Activated T-cell treated with anti-CD3 and anti-CD28 coated beads, Interleukin-2, amount 50 U/mL, for 24 hours (primary cell): ENCODE measurements at regions not wholly inside any gene's neighbourhood (a gene's known extent, or its start where the extent isn't known, plus 50 kb on each side); places are given as distances from the start of the nearest gene placed in this dataset.

ENCODE experiments used
- DNase-seq: peaks from one replicate; pipeline ENCODE4 v3.0.0-alpha.2; 2020
- H3K27ac Mint-ChIP-seq: 2 replicates; pipeline ENCODE4 v1.8.0; 2020; ENCODE audit warnings: mild to moderate bottlenecking, mixed read lengths
- H3K27me3 Mint-ChIP-seq: 2 replicates; pipeline ENCODE4 v1.8.0; 2020; ENCODE audit warnings: mixed read lengths
- H3K36me3 Mint-ChIP-seq: 2 replicates; pipeline ENCODE4 v1.8.0; 2020; ENCODE audit warnings: low read depth, mixed read lengths
- H3K4me1 Mint-ChIP-seq: 2 replicates; pipeline ENCODE4 v1.8.0; 2020; ENCODE audit warnings: low read depth, mixed read lengths
- H3K4me3 Mint-ChIP-seq: 2 replicates; pipeline ENCODE4 v1.8.0; 2020; ENCODE audit warnings: mild to moderate bottlenecking, moderate library complexity, mixed read lengths
- H3K9me3 Mint-ChIP-seq: 2 replicates; pipeline ENCODE4 v1.8.0; 2020; ENCODE audit warnings: mixed read lengths

DNA sequence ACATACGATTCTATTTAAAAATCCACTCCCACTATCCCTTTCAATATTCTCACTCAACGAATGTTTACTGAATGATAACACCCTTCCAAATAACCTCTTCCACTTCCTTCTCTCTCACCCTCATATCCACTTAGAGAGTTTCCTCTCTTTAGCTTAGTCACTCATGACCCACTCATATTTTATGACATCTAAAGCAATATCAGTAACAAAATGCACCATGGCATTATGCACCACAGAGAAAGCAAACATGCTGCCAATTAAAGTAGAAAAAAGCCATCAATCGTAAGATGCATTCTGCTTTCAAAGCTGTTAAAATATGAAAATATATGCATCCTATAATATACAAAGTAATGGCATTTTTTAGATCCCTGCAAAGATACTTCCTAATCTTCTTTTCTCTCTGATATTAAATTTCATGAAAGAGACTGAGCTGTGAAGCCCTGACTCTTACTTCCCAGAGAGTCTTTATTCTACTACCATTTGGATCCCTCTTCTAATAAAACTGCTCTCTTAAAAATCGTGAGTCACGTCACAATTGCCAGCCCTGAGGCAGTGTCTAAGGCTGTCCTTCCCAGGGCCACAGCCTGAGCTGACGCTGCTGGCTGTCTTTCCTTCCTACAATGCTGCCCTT is 283.0 kb upstream of the KLF6 start:
- H3K27me3 Mint-ChIP-seq, result no peaks in the 10 kb centered on the region
- no peaks in the 10 kb centered on the region for H3K36me3 Mint-ChIP-seq
- no peaks in the 10 kb centered on the region for H3K4me1 Mint-ChIP-seq
- H3K9me3 Mint-ChIP-seq, result no peaks in the 10 kb centered on the region
- H3K27ac Mint-ChIP-seq, result no peak overlapping the region
- DNase-seq, result no peak
- H3K4me3 Mint-ChIP-seq, result no peak overlapping the region

DNA sequence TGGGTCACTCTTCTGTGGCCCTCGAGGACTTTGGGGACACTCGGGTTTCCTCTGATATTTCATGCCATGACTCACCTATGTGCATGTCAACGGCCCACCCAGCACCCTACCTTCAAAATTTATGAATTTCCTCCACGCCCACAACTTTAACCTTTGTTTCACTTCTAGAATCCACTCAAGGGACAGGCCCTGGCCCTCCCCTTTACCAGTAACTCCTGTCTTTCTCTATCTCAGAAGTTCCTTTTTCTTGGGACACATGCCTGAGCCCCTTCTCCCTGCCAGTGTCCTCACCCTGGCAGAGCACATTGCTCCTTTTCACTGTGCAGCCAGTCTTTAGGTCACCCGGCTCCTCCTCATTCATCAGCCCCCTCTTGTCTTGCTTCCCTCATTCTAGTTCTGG is 282.5 kb upstream of the KLF6 start:
- H3K9me3 Mint-ChIP-seq, result no peaks in the 10 kb centered on the region
- no peak for DNase-seq
- H3K36me3 Mint-ChIP-seq, result no peaks in the 10 kb centered on the region
- H3K4me1 Mint-ChIP-seq, result no peaks in the 10 kb centered on the region
- H3K27ac Mint-ChIP-seq, result no peak overlapping the region
- H3K4me3 Mint-ChIP-seq, result no peak overlapping the region
- no peaks in the 10 kb centered on the region for H3K27me3 Mint-ChIP-seq

DNA sequence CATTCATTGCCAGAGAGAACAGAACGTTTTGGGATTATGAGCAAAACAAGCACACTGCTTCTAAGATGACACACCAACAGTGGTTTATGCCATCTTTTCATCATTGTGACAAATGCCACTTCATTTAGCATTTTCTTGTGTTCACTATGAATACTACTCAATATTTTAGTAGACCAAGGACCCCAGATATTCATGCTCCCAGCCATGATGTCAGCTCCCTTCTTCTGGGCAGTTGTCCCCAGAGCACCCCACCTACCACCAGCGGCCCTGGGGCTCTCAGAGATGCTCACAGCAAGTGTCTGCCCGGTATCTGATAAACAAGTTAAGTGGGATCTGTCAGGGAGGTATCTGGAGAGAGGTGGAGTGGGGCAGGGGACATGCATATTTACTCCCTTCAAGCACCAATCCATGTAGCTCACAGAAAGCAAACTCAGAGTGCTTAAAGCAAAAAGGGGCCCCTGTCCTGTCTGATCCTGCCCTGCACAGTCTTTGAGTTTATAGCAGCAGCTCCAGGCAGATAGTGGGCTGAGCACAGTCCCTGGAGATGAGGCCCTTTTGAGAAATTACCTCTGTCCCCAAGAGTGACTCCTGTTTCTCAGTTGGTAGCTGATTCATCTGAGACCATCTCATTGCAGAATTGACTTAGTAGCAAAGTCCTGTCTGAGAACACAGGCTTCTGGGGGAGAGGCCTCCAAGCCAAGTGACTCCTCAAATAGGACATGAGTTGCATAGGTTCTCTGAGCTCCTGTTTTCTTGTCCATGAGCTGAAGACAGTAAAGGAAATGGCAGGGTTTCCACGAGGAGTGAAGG is 281.8 kb upstream of the KLF6 start:
- Mint-ChIP-seq H3K27me3 (no peaks in the 10 kb centered on the region), H3K4me1 (no peaks in the 10 kb centered on the region), H3K9me3 (no peaks in the 10 kb centered on the region), H3K36me3 (no peaks in the 10 kb centered on the region), H3K27ac (peak overlapping the region; percentile 26), H3K4me3 (no peak overlapping the region)
- no peak for DNase-seq

DNA sequence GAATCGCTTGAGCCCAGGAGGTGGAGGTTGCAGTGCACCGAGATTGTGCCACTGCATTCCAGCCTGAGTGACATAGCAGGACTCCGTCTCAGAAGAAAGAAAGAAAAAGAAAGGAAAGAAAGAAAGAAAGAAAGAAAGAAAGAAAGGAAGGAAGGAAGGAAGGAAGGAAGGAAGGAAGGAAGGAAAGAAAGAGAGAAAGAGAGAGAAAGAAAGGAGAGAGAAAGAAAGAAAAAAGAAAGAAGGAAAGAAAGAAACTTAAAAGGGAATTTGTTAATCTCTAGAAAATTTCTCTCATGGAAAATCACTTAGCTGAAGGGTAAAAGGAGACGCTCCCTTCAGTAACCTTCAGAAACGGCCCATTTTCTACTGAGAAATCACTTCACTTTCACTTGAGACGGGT is 279.5 kb upstream of the KLF6 start:
- DNase-seq, result no peak
- Mint-ChIP-seq H3K4me1 (peaks cover 6% of the 10 kb centered on the region), H3K36me3 (no peaks in the 10 kb centered on the region), H3K4me3 (no peak overlapping the region), H3K9me3 (no peaks in the 10 kb centered on the region), H3K27ac (no peak overlapping the region), H3K27me3 (no peaks in the 10 kb centered on the region)

DNA sequence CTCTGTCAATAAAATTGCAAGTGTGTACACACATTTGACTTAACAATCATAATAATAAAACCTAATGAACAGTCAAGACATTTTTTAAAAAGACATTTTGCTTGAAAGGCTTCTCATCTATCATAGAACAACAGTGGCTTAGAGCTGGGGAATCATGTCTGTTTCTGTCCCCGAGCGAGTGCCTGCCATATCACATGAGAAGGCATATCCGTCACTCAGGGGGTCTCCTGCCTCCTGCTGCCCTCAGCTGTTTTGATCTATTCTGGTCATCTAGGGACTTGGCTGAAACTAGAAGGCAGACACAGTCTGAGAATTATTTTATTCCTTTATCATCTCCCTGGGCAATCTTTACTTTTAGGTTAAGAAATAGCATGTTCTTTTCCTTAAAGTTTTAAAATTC is 278.7 kb upstream of the KLF6 start:
- DNase-seq, result no peak
- Mint-ChIP-seq H3K9me3 (no peaks in the 10 kb centered on the region), H3K27me3 (no peaks in the 10 kb centered on the region), H3K36me3 (no peaks in the 10 kb centered on the region), H3K4me3 (no peak overlapping the region), H3K4me1 (peaks cover 6% of the 10 kb centered on the region), H3K27ac (no peak overlapping the region)

DNA sequence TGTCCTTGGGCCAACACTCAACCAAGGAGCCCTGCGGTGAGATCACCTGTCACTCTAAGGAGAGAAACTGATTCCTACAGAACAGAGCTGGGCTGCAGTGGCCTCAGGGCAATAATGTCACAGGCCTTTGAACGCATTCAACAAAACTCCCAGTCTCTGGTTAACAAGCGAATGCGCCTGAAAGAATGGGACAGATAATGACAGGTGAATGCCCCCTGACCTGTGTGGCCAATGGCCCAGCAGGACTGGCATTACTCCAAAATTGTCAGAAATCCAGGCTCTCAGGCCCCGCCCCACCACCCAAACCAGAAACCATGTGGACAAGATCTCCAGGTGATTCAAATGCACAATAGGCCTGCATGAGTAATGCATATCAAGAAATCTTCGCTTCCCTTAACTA is 277.7 kb upstream of the KLF6 start:
- Mint-ChIP-seq H3K4me1 (peaks cover 6% of the 10 kb centered on the region), H3K27me3 (no peaks in the 10 kb centered on the region), H3K36me3 (no peaks in the 10 kb centered on the region), H3K9me3 (no peaks in the 10 kb centered on the region), H3K27ac (no peak overlapping the region), H3K4me3 (no peak overlapping the region)
- DNase-seq, result no peak

DNA sequence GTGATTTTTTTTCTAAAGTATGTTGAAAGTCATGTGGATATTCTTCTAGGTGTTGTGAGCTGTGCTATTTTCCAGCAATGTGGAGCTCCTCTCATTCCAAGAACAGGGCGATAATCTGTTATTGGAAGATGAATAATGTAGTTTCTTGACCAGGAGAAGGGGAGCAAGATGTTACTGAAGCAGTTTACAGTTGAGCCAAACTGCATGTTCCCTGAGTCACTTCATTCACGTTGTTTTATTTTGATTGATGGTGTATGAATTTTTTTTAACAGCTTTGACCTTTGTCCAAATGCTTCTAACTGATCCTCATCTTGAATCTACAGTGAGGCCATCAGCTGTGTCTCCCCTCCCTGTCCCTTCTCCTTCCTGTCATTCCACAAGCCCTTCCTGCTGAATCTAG is 277.1 kb upstream of the KLF6 start:
- no peak overlapping the region for H3K4me3 Mint-ChIP-seq
- H3K27ac Mint-ChIP-seq, result no peak overlapping the region
- no peaks in the 10 kb centered on the region for H3K36me3 Mint-ChIP-seq
- DNase-seq, result no peak
- H3K27me3 Mint-ChIP-seq, result no peaks in the 10 kb centered on the region
- peaks cover 6% of the 10 kb centered on the region for H3K4me1 Mint-ChIP-seq
- no peaks in the 10 kb centered on the region for H3K9me3 Mint-ChIP-seq

DNA sequence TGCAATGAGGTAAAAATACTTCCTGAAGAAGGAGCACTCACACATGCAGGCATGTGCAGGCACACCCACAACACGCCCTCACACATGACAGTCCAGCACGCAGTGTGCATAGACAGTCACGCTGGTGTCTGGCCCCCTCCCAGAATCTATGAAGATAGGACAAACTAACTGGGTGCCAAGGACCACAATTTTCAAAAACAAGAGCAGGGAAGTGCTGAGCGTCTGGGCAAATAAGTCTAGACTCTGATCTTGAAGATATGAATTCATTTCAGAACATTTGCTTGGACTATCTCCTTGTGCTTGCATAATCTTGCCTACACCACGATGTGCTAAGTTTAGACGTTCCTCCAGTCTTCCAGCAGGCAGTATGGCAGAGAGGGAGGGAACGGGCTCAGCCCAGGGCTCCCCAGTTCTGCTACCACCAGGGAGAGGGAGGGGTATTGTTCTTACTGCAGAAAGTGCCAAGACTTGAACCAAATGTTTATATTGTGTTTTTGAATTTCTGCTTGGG is 276.5 kb upstream of the KLF6 start:
- H3K4me1 Mint-ChIP-seq, result peaks cover 6% of the 10 kb centered on the region
- no peak for DNase-seq
- H3K4me3 Mint-ChIP-seq, result no peak overlapping the region
- H3K36me3 Mint-ChIP-seq, result no peaks in the 10 kb centered on the region
- H3K27me3 Mint-ChIP-seq, result no peaks in the 10 kb centered on the region
- H3K27ac Mint-ChIP-seq, result no peak overlapping the region
- no peaks in the 10 kb centered on the region for H3K9me3 Mint-ChIP-seq

DNA sequence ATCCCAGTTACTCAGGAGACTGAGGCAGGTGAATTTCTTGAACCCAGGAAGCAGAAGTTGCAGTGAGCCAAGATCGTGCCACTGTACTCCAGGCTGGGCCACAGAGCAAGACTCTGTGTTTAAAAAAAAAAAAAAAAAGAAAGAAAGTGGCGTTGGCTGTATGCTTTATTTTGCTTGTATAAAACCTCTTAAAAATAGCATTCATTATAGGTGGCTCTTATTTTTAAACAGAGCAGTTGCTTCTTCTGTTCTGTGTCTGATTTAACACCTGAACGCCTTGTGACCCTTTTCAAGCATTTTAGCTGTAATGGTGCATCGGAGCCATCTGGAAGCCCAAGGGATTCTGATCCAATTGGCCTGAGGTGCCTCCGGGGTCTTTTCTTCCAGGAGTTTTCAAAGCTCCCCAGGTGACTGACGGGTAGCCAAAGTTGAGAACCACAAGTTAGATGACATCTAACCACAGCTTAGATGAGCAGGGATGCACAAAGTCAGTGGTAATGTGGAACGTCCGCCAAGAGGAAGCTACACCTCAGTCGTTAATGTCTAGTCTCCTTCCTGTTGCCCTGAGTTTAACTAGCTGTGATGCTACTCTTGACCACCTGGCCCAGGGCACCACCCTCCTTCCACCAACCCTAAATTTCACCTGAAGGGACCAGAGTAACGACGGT is 274.6 kb upstream of the KLF6 start:
- no peaks in the 10 kb centered on the region for H3K27me3 Mint-ChIP-seq

DNA sequence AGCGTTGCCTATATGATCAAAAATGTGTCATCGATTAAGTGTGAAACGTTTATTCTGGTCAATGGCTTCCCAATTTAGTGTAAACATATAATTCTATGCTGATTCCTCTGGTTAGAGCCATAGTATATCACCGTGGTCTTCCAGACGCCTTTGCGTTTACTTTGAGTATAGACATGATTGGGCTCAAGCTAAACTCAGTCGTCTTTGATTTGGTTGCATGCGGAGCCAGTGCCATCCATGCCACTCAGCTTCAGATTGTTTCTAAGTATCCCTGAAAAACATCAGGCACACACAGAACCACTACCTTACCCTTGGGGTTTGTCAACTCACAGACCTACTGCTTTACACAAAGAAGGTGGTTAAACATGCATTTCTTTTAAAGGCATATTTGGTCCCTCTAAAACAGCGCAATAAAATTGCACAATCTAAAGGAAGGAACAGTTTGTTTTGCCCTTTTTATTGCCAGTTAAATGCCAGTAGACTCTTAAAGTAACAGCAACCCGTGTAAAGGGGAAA is 273.6 kb upstream of the KLF6 start:
- Mint-ChIP-seq H3K4me3 (no peak overlapping the region), H3K9me3 (no peaks in the 10 kb centered on the region), H3K27me3 (no peaks in the 10 kb centered on the region), H3K36me3 (no peaks in the 10 kb centered on the region), H3K27ac (no peak overlapping the region), H3K4me1 (peaks cover 6% of the 10 kb centered on the region)
- no peak for DNase-seq

More for the DNA sequence above, 274.6 kb upstream of the KLF6 start:
- Mint-ChIP-seq H3K4me3 (no peak overlapping the region), H3K9me3 (no peaks in the 10 kb centered on the region), H3K27ac (no peak overlapping the region), H3K36me3 (no peaks in the 10 kb centered on the region), H3K4me1 (peaks cover 6% of the 10 kb centered on the region)
- no peak for DNase-seq

DNA sequence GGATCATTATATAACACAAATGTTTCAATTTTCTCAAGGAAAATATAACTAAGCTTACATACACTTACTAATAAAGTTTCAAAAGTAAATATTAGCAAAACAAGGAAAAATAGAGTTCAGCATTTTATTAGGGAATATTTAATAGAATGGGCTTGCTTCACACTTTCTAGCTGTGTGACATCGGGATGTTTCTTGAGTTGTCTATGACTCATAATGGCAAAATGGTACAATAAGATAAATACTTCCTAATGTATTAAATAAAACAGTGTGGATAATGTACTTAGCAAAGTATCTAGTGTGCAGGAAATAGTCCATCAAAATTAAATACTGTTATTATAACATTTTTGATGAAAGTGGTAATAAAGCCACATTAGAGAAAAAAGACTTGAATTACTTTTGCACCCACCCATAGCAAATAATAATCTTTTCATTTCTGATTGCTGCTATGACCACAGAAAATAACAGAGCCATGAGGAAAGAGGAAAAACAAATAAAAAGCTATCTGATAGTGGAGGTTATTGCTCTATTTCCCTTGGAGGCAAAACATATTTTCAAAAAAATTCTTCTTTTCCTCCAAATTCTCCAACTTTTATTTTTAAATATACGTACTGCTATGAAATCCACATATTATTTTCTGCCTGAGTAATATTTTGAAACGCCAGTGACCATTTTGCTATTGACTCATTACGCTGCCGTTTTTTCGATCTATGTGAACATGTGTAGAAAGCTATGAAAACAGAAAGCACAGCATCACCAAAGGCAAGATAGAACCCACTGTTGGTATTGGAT is 272.9 kb upstream of the KLF6 start:
- no peak overlapping the region for H3K27ac Mint-ChIP-seq
- no peaks in the 10 kb centered on the region for H3K36me3 Mint-ChIP-seq
- peaks cover 6% of the 10 kb centered on the region for H3K4me1 Mint-ChIP-seq
- no peaks in the 10 kb centered on the region for H3K27me3 Mint-ChIP-seq
- H3K9me3 Mint-ChIP-seq, result no peaks in the 10 kb centered on the region
- DNase-seq, result no peak
- H3K4me3 Mint-ChIP-seq, result no peak overlapping the region

DNA sequence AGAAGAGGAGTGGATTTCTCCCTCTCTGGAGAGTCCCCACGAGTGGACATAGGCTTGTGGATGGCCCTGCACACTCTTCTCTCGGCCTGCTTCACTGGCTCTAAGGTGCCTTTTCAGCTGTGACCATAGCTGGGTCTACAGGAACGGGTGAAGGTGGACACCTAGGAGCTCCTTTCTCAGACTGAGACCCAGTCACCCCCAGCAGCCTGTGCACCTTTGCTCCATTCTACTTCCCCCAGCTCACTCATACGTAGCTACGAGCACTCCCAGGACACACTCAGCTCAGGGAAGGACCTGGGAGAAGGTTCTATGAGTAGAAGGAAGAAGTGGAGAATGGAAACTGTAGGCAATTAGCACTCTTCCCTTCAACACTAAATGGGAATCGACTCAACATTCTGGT is 272.0 kb upstream of the KLF6 start:
- Mint-ChIP-seq H3K27ac (no peak overlapping the region), H3K9me3 (no peaks in the 10 kb centered on the region), H3K27me3 (no peaks in the 10 kb centered on the region), H3K4me1 (peaks cover 6% of the 10 kb centered on the region), H3K4me3 (no peak overlapping the region), H3K36me3 (no peaks in the 10 kb centered on the region)
- DNase-seq, result no peak

DNA sequence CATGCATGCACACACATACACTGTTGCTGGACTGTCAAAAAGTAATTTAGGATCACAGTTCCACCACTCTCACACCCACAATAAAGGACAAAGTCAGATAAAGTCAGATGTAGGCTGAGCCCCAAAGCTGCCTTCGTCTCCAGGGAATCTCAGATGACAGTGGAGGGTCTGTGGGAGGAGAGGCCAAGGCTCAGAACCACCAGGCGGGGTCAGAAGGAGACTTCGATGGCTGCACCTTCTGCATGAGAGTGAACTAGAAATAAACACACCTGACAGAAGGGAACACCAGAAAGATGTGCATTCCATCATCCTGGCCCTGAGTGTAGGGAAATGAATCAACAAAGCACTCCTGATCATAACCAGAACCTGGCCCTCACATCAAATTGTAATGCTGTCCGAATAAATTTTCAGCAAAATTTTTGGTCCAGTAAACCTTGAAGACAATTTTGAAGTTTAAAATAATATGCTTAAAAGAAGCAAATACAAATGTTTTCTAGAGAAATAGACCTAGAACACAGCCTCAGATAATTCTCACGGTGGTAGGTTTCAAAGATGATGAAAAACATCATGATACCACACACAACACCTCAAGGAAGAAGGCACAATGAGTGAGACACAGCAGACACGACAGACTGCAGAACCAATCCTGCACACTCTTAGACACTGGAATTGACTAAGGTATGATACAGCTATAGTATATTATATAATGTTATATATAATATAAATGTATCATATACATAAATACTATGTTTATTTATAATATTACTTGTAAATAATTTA is 269.8 kb upstream of the KLF6 start:
- Mint-ChIP-seq H3K36me3 (no peaks in the 10 kb centered on the region), H3K9me3 (no peaks in the 10 kb centered on the region), H3K27ac (no peak overlapping the region)

DNA sequence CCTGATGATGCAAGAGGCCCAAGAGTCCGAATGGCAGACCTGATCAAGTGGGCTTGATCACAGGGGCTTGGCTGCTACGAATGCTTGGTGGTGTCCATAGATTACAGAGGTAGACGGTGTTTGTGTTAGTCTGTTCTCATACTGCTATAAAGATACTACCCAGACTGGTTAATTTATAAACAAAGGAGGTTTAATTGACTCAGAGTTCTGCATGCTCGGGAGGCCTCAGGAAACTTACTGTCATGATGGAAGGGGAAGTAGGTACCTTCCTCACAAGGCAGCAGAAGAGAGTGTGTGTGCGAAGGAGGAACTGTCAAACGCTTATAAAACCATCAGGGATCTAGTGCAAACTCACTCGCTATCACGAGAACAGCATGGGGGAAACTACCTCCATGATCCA is 268.9 kb upstream of the KLF6 start:
- peaks cover 2% of the 10 kb centered on the region for H3K4me1 Mint-ChIP-seq
- no peak for DNase-seq
- H3K27ac Mint-ChIP-seq, result no peak overlapping the region
- H3K27me3 Mint-ChIP-seq, result no peaks in the 10 kb centered on the region
- H3K9me3 Mint-ChIP-seq, result no peaks in the 10 kb centered on the region
- H3K4me3 Mint-ChIP-seq, result no peak overlapping the region
- H3K36me3 Mint-ChIP-seq, result no peaks in the 10 kb centered on the region

More for the DNA sequence above, 269.8 kb upstream of the KLF6 start:
- H3K4me3 Mint-ChIP-seq, result no peak overlapping the region
- no peak for DNase-seq
- H3K4me1 Mint-ChIP-seq, result peaks cover 5% of the 10 kb centered on the region
- H3K27me3 Mint-ChIP-seq, result no peaks in the 10 kb centered on the region
